Gastrocnemius medialis (tissue), 4 donors: ENCODE measurements at regions not wholly inside any gene's neighbourhood (a gene's known extent, or its start where the extent isn't known, plus 50 kb on each side); places are given as distances from the start of the nearest gene placed in this dataset.

Source experiments
- CTCF ChIP-seq, 5 experiments: fragments of 450-650 bp in 3 of 5; fragments of 200-600 bp in 2 of 5; sonication (generic) in 2 of 5; IDR thresholded peaks in 4 of 5; conservative IDR thresholded peaks in 1 of 5; 1 replicate in 4 of 5; 2 replicates in 1 of 5; pipeline ENCODE4 v1.5.1; 2016 to 2019; ENCODE audit warnings: antibody characterized with exemption in 5 of 5, mild to moderate bottlenecking in 3 of 5, moderate library complexity in 3 of 5
- POLR2A ChIP-seq, 2 donors: fragments of 450-650 bp; IDR thresholded peaks; one replicate each; pipeline ENCODE4 v1.6.1; 2017; ENCODE audit warnings: antibody characterized with exemption in 2 of 2, mild to moderate bottlenecking in 2 of 2, moderate library complexity in 2 of 2

DNA sequence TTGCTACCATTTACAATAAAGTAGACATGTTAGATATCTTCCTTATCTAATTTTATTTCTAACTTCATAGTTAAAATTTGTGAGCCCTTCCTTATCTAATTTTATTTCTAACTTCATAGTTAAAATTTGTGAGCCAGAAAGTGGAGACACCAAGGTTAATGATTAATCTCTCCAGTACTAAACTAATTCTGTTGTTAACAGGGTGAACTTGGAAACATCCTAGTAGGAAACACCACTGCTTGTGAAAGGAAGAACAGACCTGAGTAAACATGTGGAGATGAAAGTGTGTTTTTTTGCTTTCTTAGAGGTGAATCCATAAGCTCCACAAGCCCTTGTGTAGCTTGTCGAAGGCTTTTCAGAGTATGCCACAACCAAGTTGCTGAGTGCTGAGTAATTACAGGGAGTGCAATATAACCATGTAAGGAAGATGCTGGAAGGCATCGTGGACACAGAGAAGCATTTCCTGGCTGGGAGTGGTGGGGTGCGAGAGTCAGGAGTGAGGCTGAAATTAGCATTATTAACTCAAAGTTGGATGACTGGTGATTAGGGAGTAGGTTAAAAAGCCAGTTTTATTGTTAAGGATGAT, 118.6 kb upstream of the NEIL3 start:
- TF ChIP-seq CTCF (IDR thresholded peaks at IDR 0.05 in 4 of 5, conservative IDR thresholded peaks at IDR 0.05 in 1 of 5) (no peak), POLR2A (IDR thresholded peaks at IDR 0.05) (no peak)
